Keratinocyte (primary cell): ENCODE measurements at regions not wholly inside any gene's neighbourhood (a gene's known extent, or its start where the extent isn't known, plus 50 kb on each side); places are given as distances from the start of the nearest gene placed in this dataset.

Source experiments
- DNase-seq: peaks from one replicate; pipeline ENCODE4 v3.0.0-alpha.2; 2011; ENCODE audit warnings: low read depth, missing footprints, low spot score
- FAIRE-seq: peaks from 2 replicates; lab custom pipeline; 2011; peaks lifted over from hg19 to GRCh38; lab: Jason Lieb, UNC
- H2AFZ ChIP-seq: 2 replicates; pipeline ENCODE4 v1.6.0; 2012; ENCODE audit warnings: low read length, control low read depth, inconsistent platforms; ENCODE audit not compliant: control insufficient read depth
- H3K27ac ChIP-seq: 2 replicates; pipeline ENCODE4 v1.5.1; 2011; ENCODE audit warnings: low read length; ENCODE audit not compliant: control insufficient read depth, insufficient read depth
- H3K27me3 ChIP-seq: 3 replicates; pipeline ENCODE4 v1.6.0; 2011; ENCODE audit warnings: low read length; ENCODE audit not compliant: control insufficient read depth, insufficient read depth; ENCODE audit errors: extremely low read depth
- H3K36me3 ChIP-seq, 2 experiments: 2 replicates in 1 of 2; 3 replicates in 1 of 2; pipeline ENCODE4 v1.5.1; 2011; ENCODE audit warnings: low read length in 2 of 2, mild to moderate bottlenecking in 1 of 2; ENCODE audit not compliant: control insufficient read depth in 2 of 2, insufficient read depth in 2 of 2; ENCODE audit errors: extremely low read depth in 1 of 2
- H3K4me1 ChIP-seq: 3 replicates; pipeline ENCODE4 v1.5.1; 2011; ENCODE audit warnings: low read length; ENCODE audit not compliant: control insufficient read depth, insufficient read depth; ENCODE audit errors: extremely low read depth
- H3K4me2 ChIP-seq: 3 replicates; pipeline ENCODE4 v1.6.0; 2011; ENCODE audit warnings: low read depth, low read length; ENCODE audit not compliant: control insufficient read depth, insufficient read depth; ENCODE audit errors: extremely low read depth
- H3K4me3 ChIP-seq, 3 experiments: fragments of 200-600 bp in 1 of 3; sonication (generic) in 1 of 3; 2 replicates in 2 of 3; 3 replicates in 1 of 3; pipeline ENCODE4 v1.5.1; 2011 to 2016; ENCODE audit warnings: low read length in 3 of 3, mild to moderate bottlenecking in 3 of 3, control low read depth in 2 of 3, inconsistent platforms in 1 of 3, low read depth in 1 of 3, mixed read lengths in 1 of 3, mixed run types in 1 of 3, moderate library complexity in 1 of 3; ENCODE audit not compliant: control insufficient read depth in 2 of 3, insufficient read depth in 2 of 3; ENCODE audit errors: extremely low read depth in 1 of 3
- H3K79me2 ChIP-seq: 2 replicates; pipeline ENCODE4 v1.6.0; 2012; ENCODE audit warnings: low read length; ENCODE audit not compliant: control insufficient read depth, insufficient read depth
- H3K9ac ChIP-seq: 3 replicates; pipeline ENCODE4 v1.6.0; 2011; ENCODE audit warnings: low read length; ENCODE audit not compliant: control insufficient read depth, insufficient read depth; ENCODE audit errors: extremely low read depth
- H3K9me1 ChIP-seq: 3 replicates; pipeline ENCODE4 v1.6.0; 2011; ENCODE audit warnings: low read length; ENCODE audit not compliant: control insufficient read depth, insufficient read depth; ENCODE audit errors: extremely low read depth
- H3K9me3 ChIP-seq: 2 replicates; pipeline ENCODE4 v1.5.1; 2012; ENCODE audit warnings: low read depth, low read length; ENCODE audit not compliant: control insufficient read depth
- H4K20me1 ChIP-seq: 3 replicates; pipeline ENCODE4 v1.6.0; 2011; ENCODE audit warnings: low read length; ENCODE audit not compliant: control insufficient read depth, insufficient read depth; ENCODE audit errors: extremely low read depth
- CTCF ChIP-seq, 3 experiments: IDR thresholded peaks in 1 of 3; conservative IDR thresholded peaks in 1 of 3; optimal IDR thresholded peaks in 1 of 3; 2 replicates in 2 of 3; 3 replicates in 1 of 3; pipeline versions ENCODE3 to v1.5.1; 2011; ENCODE audit warnings: low read length in 3 of 3, mild to moderate bottlenecking in 3 of 3, moderate library complexity in 2 of 3, control low read depth in 1 of 3, inconsistent platforms in 1 of 3; ENCODE audit not compliant: insufficient read depth in 2 of 3; ENCODE audit errors: extremely low read depth in 1 of 3
- EZH2 ChIP-seq: IDR thresholded peaks from one replicate; pipeline ENCODE4 v1.6.1; 2012; ENCODE audit warnings: inconsistent platforms, mild to moderate bottlenecking, low read length, moderate library complexity
- dilution Hi-C: fragments of 300-500 bp; cut with MboI; formaldehyde crosslinking; loops from one replicate; pipeline ENCODE4 v1.7.0; 2020; ENCODE audit warnings: low sequenced_read_pairs; ENCODE audit not compliant: extremely low pct_ligation_motif_present

DNA sequence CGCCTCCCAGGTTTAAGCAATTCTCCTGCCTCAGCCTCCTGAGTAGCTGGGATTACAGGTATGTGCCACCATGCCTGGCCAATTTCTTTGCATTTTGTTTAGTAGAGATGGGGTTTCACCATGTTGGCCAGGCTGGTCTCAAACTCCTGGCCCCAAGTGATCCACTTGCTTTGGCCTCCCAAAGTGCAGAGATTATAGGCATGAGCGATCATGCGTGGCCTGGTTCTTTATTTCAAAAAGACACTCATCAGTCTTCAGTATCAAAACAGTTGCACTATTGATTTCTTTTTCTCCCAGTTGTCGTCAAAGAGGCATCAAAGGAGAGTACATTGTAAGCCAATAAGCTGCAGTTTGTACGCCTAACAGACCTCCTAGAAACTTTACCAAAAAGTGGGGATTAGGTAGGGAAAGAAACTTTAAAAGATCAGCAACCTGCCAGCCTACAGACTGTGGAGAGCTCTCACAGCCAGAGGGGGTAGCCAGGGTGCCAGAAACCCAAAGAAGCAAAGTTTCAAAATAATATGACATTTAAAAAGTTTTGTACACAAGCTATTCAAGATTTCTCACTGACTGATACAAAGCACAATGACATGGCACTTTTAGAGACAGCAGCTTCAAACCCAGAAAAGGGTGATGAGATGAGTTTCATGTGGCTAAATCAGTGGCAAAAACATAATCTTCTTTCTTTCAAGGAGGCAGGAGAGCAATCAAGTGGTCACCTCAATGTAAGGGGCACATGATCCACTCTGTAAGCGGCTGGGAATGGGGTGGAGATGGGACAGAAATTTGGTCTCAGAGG, 83.0 kb upstream of the RALY start:
- Histone ChIP-seq H2AFZ (no peak overlapping the region), H3K27me3 (peaks cover 4% of the 10 kb centered on the region), H3K79me2 (no peaks in the 10 kb centered on the region), H3K4me2 (no peak overlapping the region), H3K9me3 (no peaks in the 10 kb centered on the region), H3K27ac (no peak overlapping the region), H3K9me1 (no peaks in the 10 kb centered on the region), H4K20me1 (no peaks in the 10 kb centered on the region), H3K36me3 (no peaks in the 10 kb centered on the region), H3K4me1 (no peaks in the 10 kb centered on the region), H3K9ac (no peak overlapping the region), H3K4me3 (no peak overlapping the region)
- FAIRE-seq (no peak), DNase-seq (no peak)
- no peak for TF ChIP-seq EZH2
- TF ChIP-seq CTCF (optimal IDR thresholded peaks at IDR 0.05 in 1 of 3, IDR thresholded peaks at IDR 0.05 in 1 of 3, conservative IDR thresholded peaks at IDR 0.05 in 1 of 3; ENCODE audit: extremely low read depth in 1 of 3, insufficient read depth in 2 of 3, low read length in 3 of 3) = no peak
- dilution Hi-C loops = no loop called here

- TF ChIP-seq CTCF (optimal IDR thresholded peaks at IDR 0.05 in 1 of 3, IDR thresholded peaks at IDR 0.05 in 1 of 3, conservative IDR thresholded peaks at IDR 0.05 in 1 of 3; ENCODE audit: extremely low read depth in 1 of 3, insufficient read depth in 2 of 3, low read length in 3 of 3) (peak; percentile 15 to 20 (median 15)), EZH2 (no peak)
- no peak overlapping the region for H3K9ac ChIP-seq
- no peaks in the 10 kb centered on the region for H3K79me2 ChIP-seq
- no peak overlapping the region for H3K4me2 ChIP-seq
- no peaks in the 10 kb centered on the region for H3K27me3 ChIP-seq
- no peak overlapping the region for H2AFZ ChIP-seq
- DNase-seq (no peak), FAIRE-seq (no peak)
- no peaks in the 10 kb centered on the region for H3K9me3 ChIP-seq
- H3K4me3 ChIP-seq = no peak overlapping the region
- H3K27ac ChIP-seq = no peak overlapping the region
- H4K20me1 ChIP-seq = no peaks in the 10 kb centered on the region
- no peaks in the 10 kb centered on the region for H3K4me1 ChIP-seq
- dilution Hi-C loops = no loop called here
- no peaks in the 10 kb centered on the region for H3K9me1 ChIP-seq
- no peaks in the 10 kb centered on the region for H3K36me3 ChIP-seq
These were observed 78.8 kb upstream of the RALY start for GRCh38 chr20:33914919-33915318.
